NOMO-1 treated with dmso at 0.1 percent for 144 hours (cell line): ENCODE measurements at regions not wholly inside any gene's neighbourhood (a gene's known extent, or its start where the extent isn't known, plus 50 kb on each side); places are given as distances from the start of the nearest gene placed in this dataset.

Experiments
- DNase-seq: peaks from one replicate; lab custom pipeline; 2025; ENCODE audit not compliant: unreplicated experiment; lab: John Stamatoyannopoulos, UW

DNA sequence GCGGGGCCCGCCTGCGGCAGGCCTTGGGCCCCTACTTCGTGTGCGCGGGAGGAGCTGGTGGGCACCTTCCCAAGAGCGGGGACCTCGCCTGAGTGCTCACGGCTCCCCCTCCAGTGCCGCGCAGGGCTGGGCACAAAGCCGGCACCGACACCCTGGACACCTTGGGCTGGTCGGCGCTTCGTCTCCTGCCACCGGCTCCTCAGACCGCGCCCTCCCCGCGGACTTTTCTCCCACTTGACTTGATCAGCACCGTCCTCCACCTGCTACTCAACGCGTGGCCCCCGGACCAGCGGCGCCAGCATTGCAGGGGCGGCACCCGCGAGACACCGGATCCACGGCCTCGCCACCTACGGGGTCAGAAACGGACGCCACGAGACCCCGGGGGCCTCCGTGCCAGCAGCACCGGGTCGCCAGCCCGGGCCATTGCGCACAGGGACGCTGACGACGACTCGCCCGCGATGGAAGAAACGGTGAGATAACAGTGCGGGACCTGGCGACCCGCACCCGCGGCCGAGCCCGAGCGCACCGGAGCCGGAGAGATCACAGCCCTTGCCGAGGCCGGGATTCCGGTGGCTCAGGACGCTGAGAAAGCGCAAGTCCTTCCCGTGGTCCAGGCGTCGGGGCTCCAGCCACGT lies 154.2 kb downstream of the DLL1 start:
- no peak for DNase-seq

DNA sequence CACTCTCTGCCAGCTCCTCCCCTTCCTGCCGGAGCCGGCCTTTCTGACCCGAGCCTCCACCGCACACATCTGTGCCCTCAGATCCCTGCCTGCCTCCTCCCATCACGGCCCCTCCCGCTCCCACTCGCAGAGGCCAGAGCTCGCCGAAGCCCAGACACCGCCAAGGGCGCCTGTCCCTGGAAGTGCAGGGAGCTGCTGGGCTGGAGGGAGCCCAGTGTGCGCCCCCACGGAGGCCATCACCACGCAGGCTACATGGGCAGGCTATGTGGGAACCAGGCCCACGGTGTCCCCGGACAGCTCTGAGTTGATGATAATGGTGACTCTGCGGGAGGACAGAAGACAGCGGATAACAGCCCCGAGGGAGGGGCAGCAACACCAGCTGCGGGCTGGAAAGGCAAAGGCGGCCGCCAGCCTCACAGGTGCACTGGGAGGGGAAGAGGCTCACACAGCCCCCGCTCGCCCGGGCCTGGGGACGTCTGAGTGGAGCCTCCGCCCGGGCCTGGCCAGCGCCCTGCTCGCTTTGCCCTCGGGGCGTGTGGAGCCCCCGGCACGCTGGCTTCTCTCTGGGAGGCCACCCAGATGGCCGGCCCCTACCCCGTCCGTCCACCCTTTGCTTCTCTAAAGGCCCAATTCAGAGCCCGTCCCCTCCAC lies 154.9 kb downstream of the DLL1 start:
- no peak for DNase-seq

DNA sequence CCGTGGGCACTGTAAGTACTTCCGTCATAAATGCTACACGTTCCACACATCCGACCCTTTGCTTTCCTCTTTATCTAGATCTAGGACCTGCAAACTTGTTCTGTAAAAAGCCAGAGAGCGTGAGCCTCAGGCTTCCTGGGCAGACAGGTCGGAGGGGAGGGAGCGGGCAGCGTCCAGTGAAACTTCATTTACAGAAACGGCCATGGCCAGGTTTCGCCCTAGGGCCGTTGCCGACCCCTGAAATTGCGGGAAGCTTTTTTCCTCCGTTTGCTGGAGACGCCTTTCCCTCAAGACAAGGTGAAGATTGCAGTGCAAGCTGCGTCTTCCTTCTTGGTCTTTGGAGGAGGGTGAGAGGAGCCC lies 155.4 kb downstream of the DLL1 start:
- DNase-seq: no peak

DNA sequence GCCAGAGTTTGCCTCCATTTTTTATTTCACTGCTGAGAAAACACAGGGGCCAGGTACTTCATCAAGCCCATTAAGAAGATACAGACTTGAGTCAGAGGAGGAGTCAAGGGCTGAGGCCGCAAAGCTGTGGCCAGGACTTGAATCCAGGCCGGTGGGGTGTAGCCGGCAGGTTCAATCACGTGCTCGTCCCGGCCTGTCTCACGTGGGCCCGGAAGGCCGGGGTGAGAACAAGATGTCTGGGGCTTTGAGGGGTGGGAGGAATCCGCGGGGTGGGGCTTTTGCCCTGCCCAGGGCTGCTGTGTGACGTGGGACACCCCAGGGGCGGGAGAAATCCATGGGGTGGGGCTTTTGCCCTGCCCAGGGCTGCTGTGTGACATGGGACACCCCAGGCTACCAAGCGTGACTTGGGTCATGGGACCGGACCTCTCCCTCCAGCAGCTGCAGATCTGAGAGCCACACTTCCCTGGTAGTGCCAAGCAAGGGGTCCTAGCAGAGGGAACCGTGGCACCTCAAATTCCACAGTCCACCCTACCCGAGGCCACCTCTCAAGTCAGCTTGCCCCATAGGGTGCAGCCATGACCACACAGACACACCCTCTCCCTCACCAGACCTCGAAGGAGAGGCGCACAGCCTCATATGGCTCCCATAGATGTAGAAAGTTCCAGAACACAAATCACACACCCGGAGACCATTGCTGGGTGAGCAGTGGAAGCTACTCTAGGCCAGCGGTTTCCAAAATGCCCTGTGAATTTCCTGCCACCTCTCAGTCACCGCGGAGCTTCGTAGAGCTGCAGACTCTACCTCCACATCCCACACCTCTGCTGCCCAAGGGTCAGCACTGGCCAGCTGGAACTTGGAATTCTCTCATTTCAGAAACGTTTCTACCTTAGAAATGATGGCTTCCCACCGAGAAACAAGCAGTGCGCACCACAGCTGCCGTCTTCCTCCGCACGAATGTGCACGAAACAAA lies 156.1 kb downstream of the DLL1 start:
- DNase-seq: no peak

DNA sequence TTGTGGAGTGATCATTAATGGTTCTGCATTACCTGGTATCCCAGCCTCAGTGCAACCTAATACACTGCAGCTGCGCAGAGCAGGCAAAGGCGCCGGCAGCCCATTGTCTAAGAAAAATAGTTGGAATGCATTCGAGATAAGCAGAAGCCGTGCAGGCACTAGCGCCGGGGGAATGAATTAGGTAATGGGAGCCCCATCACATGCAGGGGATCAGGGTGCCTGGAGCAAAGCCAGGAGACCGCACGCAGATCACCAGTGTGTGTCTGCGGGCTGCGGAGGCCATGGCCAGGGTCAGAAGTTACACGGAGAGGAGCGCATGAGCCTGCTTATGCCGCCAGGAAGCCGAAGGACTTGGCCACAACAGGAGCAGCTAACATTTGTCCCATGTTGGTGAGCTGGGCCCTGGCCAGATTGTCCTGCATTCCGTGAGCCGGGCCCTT lies 156.8 kb downstream of the DLL1 start:
- DNase-seq: no peak

DNA sequence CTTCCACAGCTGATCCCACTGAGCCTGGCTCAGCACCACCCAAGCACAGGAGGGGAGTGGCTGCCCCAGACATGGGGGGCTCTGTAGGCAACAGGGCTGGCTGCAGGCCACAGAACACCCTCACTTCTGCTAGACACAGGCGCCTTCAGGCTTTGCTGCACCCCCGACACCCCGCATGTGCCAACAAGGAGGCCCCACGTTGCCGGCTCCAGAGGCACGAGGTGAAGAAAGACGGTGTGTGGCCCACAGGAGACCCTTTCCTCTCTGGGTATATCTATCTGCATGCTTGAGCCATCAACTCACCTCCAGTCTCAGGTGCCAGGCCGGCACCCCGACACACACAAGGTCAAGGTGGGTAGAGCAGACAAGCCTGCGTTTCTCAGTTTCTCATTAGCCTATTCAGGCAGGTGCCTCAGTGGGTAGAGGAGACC lies 158.3 kb downstream of the DLL1 start:
- DNase-seq: no peak

- no peak for DNase-seq
Measured at GRCh38 chr6:170132011-170132521, 158.8 kb downstream of the DLL1 start.

GRCh38 chr6:170131351-170131750 lies 159.5 kb downstream of the DLL1 start:
- DNase-seq: no peak

DNA sequence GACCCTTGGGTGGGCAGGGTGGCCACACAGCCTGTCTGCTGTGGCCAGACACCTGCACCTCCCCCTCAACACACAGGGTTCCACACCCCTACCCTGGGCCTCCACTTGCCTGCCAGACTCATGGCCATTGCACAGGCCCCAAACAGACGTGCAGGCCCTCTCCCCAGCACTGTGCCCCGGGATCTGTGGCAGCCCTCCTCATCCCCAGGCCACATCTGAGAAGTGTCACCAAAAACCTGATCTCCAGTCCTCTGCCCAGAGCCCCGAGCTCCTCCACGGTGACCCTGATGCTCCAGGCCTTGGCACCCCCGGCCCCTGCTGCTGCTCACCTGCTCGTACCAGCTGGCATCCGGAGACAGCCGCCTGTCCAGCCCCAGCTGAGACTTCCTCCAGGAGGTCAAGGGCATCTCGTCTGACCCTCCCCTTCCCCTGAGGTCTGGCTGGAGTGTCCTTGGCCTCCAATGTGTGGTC lies 160.1 kb downstream of the DLL1 start:
- DNase-seq: no peak

GRCh38 chr6:170130201-170130621 lies 160.7 kb downstream of the DLL1 start:
- DNase-seq: no peak

GRCh38 chr6:170129691-170130171 lies 161.1 kb downstream of the DLL1 start:
- no peak for DNase-seq

DNA sequence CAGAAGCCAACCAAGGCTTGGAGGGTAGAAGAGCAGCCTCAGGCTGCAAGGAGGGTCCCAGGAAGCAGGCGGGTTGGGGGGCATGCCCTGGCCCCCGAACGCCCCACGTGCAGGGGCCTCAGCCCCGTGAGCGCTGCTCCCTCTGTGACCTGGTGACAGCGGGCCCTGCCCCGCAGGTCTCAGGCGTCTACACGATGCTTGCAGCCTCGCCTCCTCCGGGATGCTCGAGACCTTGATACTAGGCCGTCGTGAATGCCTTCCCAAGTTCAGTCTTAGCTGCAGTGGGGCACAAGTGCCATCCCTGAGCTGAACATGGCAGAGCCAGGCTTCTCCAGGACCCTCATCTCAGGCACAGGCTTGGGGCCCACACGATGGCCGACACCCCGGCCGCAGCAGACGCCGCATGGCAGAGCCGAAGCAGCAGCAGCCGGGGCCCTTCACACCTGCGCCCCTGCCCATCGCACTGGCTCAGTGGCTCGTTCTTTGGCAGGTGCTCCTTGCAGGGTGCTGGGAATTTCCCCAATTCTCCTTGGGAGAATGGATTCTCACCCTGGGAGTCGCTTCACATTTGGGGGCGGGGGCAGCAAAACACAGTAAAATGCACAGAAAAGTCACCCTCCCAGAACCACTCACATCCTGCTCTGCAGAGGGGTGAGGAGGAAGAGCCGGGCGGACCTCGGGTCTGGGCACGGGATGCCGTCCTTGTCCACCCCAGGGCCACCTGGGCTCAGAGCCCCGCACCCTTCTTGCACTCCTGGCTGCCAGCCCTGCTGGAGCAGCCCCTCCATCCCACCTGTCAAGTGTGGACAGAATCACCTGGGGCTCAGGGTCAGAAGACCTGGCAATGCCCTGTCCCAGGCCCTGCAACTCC lies 161.8 kb downstream of the DLL1 start:
- DNase-seq: no peak

GRCh38 chr6:170128346-170128745 lies 162.5 kb downstream of the DLL1 start:
- DNase-seq: no peak

GRCh38 chr6:170127151-170127550 lies 163.7 kb downstream of the DLL1 start:
- DNase-seq: no peak

DNA sequence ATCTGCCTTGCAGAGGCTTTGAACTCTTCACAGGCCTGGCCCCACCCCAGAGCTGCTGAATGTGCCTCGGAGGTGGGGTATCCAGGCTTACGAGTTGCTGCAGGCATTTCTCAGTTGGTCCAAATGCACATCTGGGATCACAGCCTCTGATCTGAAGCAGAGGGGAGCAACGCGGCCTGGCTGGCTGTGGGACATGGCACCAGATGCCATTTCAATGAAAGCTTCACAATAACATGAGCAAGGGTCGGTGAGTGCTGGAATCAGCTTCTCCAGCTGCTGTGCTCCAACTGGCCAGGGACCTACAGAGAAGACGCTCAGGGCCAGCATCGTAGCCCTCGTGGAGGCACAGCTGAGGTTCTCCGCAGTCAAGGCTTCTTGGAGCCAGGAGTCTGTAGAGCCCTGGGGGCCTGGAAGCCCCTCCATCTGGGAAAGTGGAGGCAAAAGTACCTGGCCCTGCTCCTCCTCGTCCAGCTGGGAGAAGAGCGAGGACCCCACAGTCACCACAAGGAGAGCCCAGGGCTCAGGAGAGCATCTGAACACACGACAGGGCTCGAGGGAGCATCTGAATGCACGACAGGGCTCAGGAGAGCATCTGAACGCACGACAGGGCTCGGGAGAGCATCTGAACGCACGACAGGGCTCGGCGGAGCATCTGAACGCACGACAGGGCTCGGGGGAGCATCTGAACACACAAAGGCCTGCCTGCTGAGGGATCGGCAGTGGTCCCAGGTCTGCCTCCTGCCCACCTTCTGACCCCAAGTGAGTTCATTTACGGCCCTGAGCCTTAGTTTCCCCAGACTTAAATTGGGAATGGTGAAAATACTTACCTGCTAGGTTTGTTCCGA lies 165.2 kb downstream of the DLL1 start:
- no peak for DNase-seq

DNA sequence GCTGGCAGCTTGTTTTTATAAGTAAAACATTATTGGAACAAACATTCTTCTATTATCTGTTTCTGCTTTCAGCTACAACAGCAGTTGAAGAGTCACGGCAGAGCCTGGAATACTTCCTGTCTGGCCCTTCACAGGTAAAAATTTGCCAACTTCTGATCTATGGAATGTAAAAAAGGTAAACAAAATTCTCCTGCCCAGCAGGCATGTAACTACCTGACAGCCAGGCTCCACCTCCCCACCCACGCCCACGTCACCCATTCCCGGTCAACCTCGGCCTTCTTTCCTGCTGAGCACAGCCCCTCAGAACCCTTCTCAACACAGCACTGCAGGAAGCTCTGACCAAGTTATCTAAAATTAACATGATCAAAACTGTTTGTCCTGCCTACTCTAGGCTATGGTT lies 166.0 kb downstream of the DLL1 start:
- no peak for DNase-seq

- DNase-seq: no peak
Measured at GRCh38 chr6:170124150-170124549, 166.7 kb downstream of the DLL1 start.

- no peak for DNase-seq
Measured at GRCh38 chr6:170122651-170123050, 168.2 kb downstream of the DLL1 start.
